Stomach (tissue), 4 donors: ENCODE measurements at regions not wholly inside any gene's neighbourhood (a gene's known extent, or its start where the extent isn't known, plus 50 kb on each side); places are given as distances from the start of the nearest gene placed in this dataset.

Experiments
- CTCF ChIP-seq, 7 experiments: fragments of 450-650 bp in 4 of 7; fragments of 200-600 bp in 3 of 7; sonication (generic) in 3 of 7; IDR thresholded peaks; one replicate each; pipeline ENCODE4 v1.5.1; 2016 to 2019; ENCODE audit warnings: antibody characterized with exemption in 7 of 7, control low read depth in 2 of 7, mild to moderate bottlenecking in 1 of 7
- POLR2A ChIP-seq, 4 donors: fragments of 450-650 bp; IDR thresholded peaks; one replicate each; pipeline ENCODE4 v1.6.1; 2016; ENCODE audit warnings: antibody characterized with exemption in 4 of 4, control low read depth in 2 of 4, mild to moderate bottlenecking in 1 of 4, moderate library complexity in 1 of 4

GRCh38 chr1:38297842-38298241, 251.2 kb upstream of the POU3F1 start:
- TF ChIP-seq CTCF (IDR thresholded peaks at IDR 0.05) (no peak), POLR2A (IDR thresholded peaks at IDR 0.05) (no peak)
